Effector CD4-positive, alpha-beta T cell (primary cell): ENCODE measurements at regions not wholly inside any gene's neighbourhood (a gene's known extent, or its start where the extent isn't known, plus 50 kb on each side); places are given as distances from the start of the nearest gene placed in this dataset.

Source experiments
- DNase-seq: peaks from one replicate; pipeline ENCODE4 v3.0.0-alpha.2; 2020

DNA sequence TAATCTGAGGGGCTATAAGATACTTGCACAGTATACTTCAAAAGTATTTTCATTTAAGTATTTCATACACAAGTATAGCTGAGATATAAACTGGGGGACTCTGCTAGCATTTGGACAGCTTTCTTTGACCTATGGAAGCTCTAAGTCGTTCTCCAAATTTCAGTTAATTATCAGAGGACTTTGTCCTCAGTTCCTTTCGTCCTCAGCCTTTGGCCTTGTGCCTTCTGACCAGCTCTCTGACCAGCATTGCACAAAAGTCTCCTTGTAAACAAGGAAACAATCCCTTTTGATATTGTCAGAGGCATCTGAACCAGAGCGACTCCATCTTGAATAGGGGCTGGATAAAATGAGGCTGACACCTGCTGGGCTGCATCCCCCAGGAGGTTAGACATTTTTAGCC lies 464.0 kb upstream of the FAM241A start:
- no peak for DNase-seq

DNA sequence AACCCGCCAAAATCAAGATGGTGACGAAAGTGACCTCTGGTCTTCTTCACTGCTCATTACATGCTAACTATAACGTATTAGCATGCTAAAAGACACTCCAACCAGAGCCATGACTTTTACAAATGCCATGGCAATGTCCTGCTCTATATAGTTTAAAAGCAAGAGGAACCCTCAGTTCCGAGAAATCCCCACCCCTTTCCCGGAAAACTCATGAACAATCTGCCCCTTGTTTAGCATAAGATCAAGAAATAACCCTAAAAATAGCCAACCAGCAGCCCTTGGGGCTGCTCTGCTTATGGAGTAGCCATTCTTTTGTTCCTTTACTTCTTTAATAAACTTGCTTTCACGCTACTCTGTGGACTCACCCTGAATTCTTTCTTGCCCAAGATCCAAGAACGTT lies 463.5 kb upstream of the FAM241A start:
- no peak for DNase-seq

DNA sequence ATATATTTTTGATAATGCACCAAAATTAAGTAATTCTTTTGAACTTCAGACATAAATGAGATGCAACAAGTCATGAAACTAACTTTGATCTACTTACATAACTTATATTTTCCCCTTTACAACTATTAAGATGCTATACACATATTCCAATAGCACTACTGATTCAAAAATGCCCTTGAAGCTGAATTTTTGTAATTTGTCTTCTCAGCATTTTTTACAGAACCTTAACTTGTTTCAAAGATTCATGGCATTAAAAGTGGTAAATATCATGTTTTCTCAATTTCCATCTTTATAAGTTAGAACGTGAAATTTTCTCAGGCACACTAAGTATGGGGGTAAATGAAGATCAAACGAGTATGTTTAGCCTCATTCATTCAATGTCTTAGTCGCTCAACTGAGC lies 460.0 kb upstream of the FAM241A start:
- DNase-seq: no peak

DNA sequence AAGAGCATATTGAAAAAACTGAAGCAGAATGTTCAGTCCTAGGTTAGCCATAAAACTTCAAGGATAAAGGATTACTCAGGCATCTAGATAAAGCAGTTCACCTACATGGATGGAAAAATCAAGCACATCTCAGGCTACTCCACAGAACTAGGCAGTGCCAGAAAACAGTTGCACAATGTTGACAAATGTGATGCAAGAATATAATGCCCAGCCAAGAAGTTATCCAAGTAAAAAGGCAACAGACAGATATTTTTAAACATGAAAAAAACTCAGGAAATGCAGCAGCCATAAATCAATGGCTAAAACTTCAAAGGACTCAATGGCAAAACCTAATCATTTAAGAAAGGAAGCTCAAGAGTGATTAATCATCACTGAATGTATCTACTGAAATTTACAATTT lies 456.0 kb upstream of the FAM241A start:
- no peak for DNase-seq

DNA sequence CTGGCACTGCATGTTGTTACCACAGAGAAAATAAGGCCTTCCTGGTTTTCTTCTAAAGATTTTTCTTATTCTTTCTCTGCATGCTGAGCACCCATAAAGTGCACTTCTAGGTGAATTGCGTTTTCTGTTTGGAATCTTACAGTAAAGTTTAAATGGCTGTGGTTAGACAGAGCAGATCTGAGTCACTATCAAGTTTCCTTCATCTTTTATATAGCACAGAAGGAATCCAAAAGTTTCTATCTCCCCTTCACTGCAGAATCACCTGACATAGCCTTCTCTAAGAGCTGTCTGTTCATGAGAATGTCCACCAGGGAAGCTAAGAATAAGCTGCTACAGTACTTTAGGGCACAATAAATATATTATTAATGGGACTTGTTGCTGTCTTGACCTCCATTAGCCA lies 455.5 kb upstream of the FAM241A start:
- DNase-seq: no peak

DNA sequence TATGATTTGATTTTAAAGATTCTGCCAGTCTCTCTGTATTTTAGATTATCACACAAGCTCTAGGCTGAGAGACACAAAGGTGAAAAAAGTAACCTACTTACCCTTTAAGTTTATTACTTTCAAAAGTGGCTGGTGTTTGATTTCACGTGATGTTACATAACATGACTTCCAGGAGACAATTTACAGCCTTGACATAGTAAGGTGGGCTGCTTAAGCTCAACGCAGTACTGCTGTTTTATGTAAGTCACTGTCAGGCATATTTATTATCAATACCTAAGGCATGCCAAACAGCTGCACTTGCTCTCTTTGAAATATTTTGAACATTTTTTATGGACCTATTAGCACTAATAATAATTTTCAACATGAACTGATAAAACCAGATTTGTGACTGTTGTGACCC lies 451.5 kb upstream of the FAM241A start:
- no peak for DNase-seq

DNA sequence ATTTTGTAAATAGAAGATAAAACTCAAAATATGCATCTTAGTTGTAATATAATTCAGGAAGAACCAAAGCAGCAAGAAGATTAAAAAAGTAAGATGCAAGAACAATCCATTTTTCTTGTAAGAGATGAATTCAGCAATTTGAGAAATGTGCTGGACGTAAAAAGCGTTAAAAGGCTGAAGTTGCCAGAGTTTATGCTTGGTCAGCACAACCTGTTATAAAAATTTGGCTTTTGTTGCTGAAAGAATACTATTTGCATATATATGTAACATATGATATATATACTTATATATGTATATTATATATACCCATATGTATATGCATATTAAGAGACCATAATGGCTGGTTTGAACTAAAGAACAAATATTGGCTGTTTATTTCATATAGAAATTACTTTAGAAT lies 449.6 kb upstream of the FAM241A start:
- DNase-seq: no peak

DNA sequence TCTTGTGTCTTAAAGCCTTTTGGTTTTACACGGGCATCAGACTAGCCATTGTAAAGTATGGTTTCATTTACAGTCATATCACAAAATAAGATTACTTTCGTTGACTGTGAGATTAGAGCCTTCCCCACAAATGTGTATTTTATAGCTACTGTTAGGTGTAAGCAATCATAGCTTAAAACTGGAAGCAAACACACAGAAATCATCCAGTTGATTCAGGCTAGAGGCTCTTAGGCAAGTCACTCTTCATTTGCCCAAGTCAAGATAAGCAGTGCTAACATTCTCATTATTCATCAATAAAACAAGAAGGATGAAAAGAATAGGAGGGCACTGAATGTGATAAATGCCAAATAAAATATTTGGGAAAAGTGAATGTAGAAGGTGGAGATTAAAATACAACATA lies 448.7 kb upstream of the FAM241A start:
- DNase-seq: no peak

DNA sequence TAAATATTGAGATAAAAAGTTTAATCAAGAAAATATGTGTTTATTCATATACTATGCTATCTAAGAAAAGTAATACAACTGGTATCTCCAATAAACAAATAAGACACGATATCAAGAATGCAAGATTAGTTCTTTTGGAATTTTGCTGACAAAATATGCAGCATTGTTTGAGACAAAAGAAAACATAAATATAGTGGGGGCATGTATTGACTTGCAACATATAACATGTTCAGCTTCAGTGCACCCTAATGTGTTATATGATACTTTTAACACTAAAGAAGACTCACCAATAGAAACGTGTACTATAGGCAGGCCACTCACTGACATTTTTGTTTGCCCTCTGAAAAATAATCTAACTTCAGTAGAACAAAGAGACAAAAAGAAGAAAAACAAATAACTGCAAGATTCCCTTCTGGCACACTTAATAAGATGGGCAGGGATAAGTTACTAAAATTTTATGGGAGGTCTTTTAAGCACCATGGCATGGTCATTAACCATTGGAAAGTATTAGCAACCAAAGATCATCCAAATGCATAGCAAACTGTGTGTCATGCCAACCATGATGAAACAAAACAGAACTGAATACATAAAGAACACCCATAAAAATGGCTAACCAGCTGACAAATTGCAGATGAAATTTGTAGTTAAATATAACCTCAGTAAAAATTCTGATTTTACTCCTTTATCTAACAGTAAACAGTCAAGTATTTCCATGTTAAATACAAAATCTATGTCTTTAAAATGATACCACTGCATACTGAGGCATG lies 447.9 kb upstream of the FAM241A start:
- DNase-seq: no peak

DNA sequence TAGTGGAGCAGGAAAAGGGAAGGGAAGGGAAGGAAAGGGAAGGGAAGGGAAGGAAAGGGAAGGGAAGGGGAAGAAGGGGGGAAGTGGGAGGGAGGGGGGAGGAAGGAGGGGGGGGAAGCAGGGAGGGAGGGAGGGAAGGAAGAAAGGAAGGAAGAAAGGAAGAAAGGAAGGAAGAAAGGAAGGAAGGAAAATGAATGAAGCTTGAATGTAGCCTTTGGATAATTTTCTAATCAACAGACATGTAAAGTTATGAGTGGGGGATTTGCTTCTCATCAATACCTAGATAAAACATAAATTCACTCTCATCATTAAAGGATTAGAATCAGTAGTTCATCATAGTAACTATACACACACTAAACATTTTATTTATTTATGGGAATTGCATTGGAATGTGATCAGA lies 446.9 kb upstream of the FAM241A start:
- DNase-seq: no peak

DNA sequence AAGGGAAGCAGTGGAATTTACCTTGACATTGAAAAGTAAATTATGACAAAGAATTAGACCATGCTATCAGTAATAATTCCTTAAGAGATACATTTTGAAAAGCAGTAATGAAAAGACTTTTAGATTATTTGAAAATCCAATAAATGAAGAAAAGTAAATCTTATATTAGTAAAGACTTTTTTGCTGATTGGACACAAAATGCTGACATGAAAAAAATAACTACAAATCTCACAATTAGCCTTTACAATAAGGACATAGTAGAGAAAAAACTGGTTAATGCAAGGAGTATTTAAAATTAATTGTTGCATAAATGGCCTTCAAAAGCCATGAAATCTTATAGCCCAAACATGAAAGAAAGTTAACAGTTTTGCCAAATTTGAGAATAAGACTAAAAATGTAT lies 446.1 kb upstream of the FAM241A start:
- DNase-seq: no peak

DNA sequence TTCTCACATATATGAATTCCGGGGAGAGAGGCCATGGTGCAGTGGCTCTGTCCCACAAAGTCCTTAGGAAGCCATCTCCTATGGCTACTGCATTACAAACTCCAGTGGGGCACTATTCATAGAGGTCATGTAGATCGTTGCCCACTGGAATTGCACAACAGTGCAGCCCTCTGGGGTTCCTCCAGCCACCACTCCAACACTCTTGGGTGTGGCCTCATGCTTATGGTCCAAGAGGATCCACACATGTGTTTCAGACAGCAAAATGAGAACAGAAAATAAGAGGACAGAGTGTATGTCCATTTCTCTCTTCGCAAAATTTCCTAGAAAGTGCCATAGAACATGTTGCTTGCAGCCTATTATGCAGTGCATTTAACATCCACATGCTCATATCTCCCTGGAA lies 444.2 kb upstream of the FAM241A start:
- DNase-seq: no peak

DNA sequence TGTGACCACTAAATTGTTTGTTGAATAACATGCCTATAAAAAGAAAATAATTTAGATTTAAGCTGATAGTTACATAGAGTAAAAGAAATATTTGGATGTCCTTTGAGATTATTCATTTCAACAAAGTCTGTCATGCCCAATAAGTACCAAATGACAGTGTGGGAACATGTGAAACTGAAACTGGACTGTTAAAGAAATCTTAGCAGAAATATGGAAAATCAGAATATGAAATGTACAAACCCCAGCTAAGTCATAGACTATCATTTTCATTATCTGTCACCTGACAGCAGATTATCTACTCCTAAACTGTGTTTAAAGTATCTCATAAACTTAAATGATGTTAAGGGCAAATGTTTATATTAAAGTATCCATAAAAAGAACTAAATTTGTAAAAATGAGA lies 437.8 kb upstream of the FAM241A start:
- no peak for DNase-seq

DNA sequence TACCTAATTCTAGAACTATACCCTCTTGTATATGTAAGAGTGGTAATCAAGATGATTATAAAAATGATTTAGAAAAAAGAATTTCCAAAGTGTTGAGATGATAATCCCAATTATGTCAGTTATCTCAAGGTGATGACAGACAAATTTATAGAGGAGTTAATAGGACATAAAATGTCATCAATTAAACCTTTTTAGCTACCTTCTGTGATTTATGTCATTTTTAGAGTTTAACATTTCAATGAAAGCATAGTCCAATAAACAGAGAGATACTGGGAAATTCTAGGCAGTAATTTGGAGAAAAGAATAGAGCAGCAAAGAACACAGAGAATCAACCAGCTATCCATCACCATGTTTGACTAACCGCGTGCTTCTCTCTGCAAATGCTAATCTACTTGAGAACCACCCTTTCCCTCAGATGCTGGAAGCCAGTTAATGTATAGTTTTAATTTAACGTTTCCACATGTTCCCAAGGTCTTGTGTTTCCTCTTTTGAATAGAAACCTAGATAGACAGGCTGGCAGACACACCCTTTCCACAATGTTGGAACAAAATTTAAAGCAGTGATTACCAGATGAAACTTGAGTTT lies 433.1 kb upstream of the FAM241A start:
- DNase-seq: no peak

DNA sequence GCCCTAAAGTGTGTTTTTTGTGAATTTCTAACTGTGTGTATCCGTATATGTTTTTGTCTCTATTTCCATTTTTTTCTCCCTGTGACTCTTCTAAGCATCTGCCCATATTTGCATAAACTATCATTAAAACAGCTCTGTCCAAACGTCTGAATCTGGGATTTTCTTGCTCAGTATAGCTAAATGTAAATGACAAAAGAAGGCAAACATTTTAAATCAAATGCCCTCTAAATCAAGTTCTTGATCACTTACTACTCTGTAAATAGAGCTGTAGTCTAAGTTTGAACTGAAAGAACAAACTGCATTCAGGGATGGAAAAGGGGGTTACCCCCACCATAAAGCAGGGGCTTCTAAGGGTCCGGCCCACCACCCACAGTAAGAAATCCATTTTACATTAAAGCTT lies 432.0 kb upstream of the FAM241A start:
- DNase-seq: no peak

DNA sequence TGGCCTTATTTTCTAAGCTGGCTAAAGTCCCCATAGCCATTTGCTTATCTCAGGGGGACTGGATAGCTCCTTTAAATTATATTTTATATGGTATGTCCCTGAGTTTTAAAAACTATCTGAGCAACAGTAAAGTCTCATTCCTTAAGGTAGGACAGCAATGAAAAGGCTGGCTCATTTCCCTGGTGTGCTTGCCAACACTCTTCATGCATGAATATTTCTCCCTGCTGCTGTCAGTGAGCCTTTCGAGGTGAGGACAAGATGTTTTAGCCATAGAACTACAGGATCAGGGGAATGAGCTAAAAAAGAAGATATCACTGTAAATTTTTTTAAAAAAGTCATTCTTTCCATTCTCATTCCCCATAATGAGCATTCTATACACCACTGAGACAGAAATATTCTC lies 427.3 kb upstream of the FAM241A start:
- DNase-seq: no peak

DNA sequence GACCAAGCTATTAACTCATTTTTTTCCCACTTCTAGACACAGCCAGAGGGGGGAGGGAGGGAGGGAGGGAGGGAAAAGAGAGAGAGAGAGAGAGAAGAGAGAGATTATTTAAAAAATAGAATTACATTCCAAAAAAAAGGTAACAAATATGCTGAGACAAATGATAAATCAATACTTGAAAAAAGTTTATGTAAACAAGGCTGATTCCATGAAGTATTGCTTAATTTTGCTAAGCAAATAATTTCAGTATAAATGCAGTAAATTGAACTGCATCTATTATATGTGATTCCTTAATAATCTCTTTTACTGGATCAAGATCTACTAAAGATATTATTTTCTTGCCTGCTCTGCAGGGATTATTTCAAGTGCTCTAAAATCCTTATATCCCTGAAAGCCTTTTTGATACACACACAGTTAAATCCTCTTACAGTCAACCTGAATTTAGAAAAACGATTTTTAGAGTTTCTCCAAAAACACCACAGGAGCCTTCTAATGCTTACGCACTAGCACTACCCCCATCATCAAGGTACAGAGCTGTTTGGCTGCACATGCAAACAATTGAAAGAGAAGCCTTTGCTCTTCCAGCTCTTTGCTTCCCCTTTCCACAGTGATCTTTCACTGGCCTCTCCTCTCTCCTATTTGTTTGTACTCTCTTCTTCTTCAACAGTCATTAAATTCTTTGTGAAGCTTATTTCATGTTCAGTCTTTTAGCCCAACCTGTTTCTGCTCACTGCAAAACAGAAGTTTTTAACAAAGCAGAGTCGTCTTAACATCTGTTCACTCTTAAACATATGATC lies 426.3 kb upstream of the FAM241A start:
- no peak for DNase-seq

DNA sequence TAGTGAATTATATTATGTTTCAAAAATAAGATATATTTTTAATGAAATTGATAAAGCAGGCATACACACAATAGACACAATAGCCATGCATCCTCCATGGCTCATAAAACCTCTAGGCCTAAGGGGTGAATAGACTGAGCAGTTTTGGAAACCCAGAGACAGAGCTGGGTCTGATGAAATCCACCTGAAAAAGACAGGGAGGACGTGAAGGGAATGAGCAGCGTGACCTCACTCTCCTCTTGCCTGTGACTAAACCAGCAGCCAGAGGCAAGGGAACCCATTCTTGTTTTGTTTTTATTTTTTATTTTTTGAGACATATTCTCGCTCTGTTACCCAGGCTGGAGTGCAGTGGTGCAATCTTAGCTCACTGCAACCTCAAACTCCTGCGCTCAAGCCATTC lies 424.4 kb upstream of the FAM241A start:
- DNase-seq: no peak

DNA sequence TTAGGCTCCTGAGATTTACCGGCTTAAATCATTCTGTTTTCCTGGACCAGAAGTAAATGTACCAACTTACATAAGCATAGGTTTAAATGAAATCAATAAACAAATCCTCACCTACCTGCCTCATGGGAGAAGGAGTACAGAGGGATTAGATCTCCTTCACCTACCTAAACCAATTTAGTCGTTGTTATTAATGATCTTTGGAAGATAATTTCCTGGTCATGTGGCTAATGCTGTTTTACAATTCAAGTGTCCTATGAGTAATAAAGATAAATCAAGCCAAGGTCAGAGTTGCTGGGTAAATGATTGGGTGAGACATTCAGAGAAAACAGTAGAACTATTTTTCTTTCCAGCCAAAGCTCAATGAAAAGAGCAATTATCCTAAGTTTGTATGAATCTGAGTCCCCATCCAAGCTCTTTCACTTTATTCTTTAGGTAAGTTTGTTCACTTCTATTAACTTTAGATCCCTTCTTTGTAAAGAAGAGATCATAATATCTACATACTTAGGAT lies 423.0 kb upstream of the FAM241A start:
- no peak for DNase-seq

DNA sequence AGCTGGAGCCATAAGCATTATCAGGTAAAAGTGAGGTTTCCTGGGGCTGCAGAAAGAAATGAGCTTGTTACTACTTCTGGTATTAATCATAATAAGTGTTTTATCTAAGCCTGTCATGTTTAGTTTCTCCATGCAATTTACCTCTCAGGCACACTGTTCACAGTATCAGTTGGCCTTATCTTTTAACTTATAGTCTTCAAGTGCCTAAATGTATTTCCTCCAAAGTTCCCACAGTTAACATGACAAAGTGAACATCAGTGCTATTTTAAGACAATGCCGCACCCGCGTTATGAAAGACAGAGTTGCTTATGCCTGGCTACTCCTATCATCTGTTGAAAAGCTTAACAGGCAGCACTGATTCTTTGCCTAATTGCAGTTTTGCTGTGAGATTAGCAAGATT lies 408.7 kb upstream of the FAM241A start:
- DNase-seq: no peak

DNA sequence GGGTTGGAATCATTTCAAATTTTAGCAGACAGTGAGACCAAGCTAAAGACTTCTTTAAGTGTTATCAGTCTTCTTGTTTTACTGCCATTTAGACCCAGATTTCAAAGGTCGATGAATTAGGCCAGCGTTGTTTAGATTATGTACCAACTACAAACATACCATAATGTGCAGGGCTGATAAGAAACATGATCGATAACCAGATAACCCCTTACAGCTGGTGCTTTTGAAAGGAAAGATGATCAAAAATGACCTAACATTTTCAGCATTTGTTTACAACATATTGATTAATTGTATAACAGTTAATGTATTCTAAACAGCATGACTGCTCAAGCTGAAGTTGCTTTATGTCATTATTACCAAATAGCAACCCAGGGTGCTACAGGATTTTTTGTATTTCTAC lies 400.4 kb upstream of the FAM241A start:
- DNase-seq: no peak

DNA sequence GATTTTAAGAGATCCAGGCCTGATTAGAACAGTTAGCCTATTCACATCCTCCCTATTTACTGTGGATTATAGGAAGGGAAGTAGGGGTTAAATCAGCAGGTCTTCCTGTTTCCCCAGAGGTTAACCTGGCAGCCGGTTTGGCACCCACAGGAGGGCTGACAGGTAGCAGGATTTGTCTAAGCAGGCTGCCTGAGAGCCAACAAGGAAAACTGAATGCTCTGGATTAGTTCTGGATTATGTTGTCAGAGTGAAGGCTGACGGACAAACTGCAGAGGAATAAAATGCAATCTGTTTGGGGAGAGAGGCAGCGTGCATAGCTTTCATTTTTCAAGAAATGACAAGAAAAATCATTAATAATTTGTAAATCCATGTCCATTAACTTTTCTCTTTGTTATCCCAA lies 397.1 kb upstream of the FAM241A start:
- no peak for DNase-seq

DNA sequence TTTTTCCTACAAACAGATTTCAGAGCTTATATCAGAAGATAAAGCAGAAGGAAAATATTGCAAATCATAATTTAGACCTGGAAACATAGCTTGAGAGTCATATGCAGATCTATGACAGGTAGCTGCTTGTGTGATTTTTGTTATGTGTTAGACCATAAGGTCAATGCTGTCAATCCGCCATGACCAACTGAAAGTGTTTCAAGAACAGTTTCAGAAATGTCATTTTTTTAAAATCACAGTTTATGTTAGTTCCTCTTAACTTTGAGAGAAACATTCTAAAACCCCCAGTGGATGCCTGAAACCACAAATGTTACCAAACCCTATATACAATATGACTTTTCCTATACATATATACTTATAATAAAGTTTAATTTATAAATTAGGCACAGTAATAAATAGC lies 391.3 kb upstream of the FAM241A start:
- DNase-seq: no peak

DNA sequence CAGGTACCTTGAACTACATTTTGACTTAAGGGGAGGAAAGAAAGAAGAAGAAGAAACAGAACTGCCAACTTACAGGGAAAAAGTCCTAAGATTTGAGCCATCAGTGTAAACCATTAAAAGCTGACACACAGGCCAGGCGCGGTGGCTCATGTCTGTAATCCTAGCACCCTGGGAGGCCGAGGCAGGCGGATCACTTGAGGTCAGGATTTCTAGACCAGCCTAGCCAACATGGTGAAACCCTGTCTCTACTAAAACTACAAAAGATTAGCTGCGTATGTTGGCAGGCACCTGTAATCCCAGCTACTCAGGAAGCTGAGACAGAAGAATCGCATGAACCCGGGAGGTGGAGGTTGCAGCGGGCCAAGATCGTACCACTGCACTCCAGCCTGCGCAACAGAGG lies 389.7 kb upstream of the FAM241A start:
- DNase-seq: no peak
